ENCODE measurements at regions not wholly inside any gene's neighbourhood (a gene's known extent, or its start where the extent isn't known, plus 50 kb on each side); places are given as distances from the start of the nearest gene placed in this dataset.
"Not testable (repeated sequence)": the region's sequence is repeated elsewhere in the genome, so short reads cannot be mapped to it uniquely, and the experiment has no call there.

DNA sequence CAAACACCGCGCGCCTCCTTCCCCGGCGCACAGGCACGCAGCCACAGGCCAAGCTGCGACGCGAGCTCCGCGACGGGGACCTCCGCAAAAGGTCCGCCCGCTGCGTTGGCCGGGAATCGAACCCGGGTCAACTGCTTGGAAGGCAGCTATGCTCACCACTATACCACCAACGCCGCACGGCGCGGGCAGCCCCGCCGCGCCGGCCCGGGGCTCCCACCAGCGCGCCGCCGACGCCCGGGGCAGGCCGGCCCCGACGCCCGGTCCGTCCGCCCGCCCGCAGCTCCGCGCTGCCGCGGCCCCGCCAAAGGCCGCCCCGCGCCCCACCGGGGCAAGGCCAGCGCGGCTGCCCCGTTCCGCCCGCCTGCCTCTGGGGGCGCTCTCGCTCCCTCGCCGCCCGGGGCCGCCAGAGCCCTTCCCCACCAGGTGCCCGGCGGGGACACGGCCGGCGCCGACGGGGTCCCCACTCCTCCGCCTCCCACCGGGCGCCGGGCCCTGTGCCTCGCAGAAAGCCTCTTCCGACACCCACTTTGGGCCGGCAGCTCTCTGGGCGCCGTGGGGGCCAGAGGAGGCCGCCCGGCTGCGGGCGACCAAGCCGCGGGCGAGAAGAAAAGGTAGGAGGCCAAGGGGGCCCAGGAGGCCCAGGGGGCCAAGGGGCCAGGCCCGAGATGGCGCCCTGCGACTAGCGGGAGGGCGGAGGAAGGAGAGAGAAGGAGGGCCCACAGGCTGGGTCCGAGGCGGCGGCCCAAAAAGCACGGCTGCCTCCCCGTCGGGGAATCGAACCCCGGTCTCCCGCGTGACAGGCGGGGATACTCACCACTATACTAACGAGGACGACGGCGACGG is 50.2 kb upstream of the FCGR2A start:
- H3K4me1 Mint-ChIP-seq (ENCODE audit: low read depth); H3K4me3 Mint-ChIP-seq; H3K9me3 Mint-ChIP-seq; H3K27ac Mint-ChIP-seq; H3K27me3 Mint-ChIP-seq; H3K36me3 Mint-ChIP-seq (ENCODE audit: low read depth); DNase-seq: not testable (repeated sequence)

DNA sequence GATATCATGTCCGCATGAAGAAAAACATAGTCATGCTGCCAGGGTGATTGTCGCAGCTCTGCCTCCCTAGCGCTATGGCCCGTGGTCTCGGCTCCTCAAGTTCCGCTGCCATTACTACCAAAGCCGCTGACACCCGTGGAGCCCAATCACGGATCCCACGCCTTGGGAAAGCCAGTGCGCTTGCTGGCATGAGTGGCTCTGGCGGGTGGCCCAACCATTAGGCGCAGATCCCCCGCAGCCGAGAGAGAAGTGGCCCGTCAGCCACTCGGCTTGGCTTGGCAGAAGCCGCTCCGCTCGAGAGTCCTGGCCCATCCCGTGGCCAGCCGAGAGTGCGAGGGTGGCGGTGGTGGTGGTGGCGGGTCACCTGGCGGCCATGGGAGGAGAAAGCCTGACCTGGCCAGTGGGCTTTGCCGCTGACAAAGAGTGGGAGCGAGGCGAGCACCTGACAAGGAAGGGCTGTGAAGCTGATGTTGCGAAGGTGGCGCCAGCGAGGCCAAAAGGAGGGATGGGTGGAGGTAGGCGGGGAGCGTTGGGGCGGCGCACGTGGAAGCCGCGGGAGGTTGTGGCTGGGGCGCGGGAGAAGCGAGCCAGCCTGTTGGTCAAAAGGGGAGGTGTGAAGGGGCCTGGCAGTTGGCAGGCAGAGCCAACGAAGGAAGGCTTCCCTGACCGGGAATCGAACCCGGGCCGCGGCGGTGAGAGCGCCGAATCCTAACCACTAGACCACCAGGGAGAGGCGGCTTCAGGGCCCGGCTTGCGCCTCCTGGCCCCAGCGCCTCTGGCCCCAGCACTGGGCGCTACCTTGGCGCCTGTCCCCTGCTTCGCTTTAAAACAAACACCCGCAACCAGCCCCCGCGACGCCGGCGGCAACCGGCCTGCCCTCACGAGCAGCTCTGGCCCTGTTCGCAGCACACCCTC is 51.0 kb upstream of the FCGR2A start:
- H3K27me3 Mint-ChIP-seq; H3K36me3 Mint-ChIP-seq (ENCODE audit: low read depth); H3K4me1 Mint-ChIP-seq (ENCODE audit: low read depth); H3K9me3 Mint-ChIP-seq; H3K27ac Mint-ChIP-seq; H3K4me3 Mint-ChIP-seq: not testable (repeated sequence)
- peak; percentile 65 for DNase-seq

DNA sequence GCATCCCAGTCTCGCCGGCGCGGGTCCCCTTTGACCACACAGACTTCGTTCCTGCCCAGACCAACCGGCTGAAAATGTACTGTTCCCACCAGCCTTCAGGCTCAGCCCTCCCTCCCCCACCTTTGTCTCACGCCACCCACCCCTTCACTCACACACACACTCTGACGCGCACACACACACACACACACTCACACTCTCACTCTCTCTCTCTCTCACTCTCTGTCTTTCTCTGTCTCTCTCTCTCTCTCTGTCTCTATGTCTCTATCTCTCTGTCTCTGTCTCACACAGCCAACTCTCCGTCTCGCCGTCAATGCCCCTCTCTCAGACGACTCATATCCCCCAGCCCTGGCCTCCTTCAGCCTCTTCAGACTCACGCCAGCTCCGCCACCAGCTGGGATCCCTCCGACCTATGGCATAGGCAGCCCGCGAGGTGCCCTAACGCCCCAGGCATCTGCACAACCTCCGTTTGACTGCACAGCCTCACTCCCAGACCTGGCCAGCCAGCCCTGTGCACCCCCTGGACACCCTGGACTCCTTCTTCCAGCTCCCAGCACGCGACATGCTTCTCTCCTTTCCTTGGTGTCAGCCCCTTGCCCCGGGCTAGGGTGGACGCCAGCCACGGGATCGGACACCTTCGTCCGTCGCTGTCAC is 53.4 kb upstream of the FCGR2A start:
- H3K36me3 Mint-ChIP-seq (ENCODE audit: low read depth); H3K9me3 Mint-ChIP-seq; H3K27ac Mint-ChIP-seq; DNase-seq; H3K4me3 Mint-ChIP-seq; H3K27me3 Mint-ChIP-seq; H3K4me1 Mint-ChIP-seq (ENCODE audit: low read depth): not testable (repeated sequence)

DNA sequence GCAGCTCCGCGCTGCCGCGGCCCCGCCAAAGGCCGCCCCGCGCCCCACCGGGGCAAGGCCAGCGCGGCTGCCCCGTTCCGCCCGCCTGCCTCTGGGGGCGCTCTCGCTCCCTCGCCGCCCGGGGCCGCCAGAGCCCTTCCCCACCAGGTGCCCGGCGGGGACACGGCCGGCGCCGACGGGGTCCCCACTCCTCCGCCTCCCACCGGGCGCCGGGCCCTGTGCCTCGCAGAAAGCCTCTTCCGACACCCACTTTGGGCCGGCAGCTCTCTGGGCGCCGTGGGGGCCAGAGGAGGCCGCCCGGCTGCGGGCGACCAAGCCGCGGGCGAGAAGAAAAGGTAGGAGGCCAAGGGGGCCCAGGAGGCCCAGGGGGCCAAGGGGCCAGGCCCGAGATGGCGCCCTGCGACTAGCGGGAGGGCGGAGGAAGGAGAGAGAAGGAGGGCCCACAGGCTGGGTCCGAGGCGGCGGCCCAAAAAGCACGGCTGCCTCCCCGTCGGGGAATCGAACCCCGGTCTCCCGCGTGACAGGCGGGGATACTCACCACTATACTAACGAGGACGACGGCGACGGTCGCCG is 57.4 kb upstream of the FCGR2A start:
- not testable (repeated sequence) for H3K36me3 Mint-ChIP-seq (ENCODE audit: low read depth); H3K4me3 Mint-ChIP-seq; H3K9me3 Mint-ChIP-seq; H3K27ac Mint-ChIP-seq; DNase-seq; H3K27me3 Mint-ChIP-seq; H3K4me1 Mint-ChIP-seq (ENCODE audit: low read depth)

DNA sequence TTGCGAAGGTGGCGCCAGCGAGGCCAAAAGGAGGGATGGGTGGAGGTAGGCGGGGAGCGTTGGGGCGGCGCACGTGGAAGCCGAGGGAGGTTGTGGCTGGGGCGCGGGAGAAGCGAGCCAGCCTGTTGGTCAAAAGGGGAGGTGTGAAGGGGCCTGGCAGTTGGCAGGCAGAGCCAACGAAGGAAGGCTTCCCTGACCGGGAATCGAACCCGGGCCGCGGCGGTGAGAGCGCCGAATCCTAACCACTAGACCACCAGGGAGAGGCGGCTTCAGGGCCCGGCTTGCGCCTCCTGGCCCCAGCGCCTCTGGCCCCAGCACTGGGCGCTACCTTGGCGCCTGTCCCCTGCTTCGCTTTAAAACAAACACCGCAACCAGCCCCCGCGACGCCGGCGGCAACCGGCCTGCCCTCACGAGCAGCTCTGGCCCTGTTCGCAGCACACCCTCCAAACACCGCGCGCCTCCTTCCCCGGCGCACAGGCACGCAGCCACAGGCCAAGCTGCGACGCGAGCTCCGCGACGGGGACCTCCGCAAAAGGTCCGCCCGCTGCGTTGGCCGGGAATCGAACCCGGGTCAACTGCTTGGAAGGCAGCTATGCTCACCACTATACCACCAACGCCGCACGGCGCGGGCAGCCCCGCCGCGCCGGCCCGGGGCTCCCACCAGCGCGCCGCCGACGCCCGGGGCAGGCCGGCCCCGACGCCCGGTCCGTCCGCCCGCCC is 58.1 kb upstream of the FCGR2A start:
- not testable (repeated sequence) for H3K9me3 Mint-ChIP-seq; H3K4me1 Mint-ChIP-seq (ENCODE audit: low read depth); H3K36me3 Mint-ChIP-seq (ENCODE audit: low read depth); DNase-seq; H3K27me3 Mint-ChIP-seq; H3K4me3 Mint-ChIP-seq; H3K27ac Mint-ChIP-seq

DNA sequence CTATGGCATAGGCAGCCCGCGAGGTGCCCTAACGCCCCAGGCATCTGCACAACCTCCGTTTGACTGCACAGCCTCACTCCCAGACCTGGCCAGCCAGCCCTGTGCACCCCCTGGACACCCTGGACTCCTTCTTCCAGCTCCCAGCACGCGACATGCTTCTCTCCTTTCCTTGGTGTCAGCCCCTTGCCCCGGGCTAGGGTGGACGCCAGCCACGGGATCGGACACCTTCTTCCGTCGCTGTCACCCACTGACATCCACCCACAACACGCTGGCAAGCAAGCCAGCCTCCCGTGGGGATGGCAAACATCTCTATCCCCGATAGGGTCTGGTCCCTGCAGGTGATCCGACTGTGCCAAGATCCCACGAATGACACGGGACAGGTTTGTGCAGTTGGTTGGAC is 60.5 kb upstream of the FCGR2A start:
- H3K4me1 Mint-ChIP-seq (ENCODE audit: low read depth); H3K4me3 Mint-ChIP-seq; H3K9me3 Mint-ChIP-seq; H3K36me3 Mint-ChIP-seq (ENCODE audit: low read depth); H3K27ac Mint-ChIP-seq; H3K27me3 Mint-ChIP-seq: not testable (repeated sequence)
- peak; percentile 64 for DNase-seq

DNA sequence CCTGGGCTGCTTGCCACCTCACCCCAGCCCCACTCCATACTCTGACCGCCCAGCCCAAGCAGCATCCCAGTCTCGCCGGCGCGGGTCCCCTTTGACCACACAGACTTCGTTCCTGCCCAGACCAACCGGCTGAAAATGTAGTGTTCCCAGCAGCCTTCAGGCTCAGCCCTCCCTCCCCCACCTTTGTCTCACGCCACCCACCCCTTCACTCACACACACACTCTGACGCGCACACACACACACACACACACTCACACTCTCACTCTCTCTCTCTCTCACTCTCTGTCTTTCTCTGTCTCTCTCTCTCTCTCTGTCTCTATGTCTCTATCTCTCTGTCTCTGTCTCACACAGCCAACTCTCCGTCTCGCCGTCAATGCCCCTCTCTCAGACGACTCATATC is 61.0 kb upstream of the FCGR2A start:
- H3K27ac Mint-ChIP-seq; DNase-seq; H3K36me3 Mint-ChIP-seq (ENCODE audit: low read depth); H3K9me3 Mint-ChIP-seq; H3K4me3 Mint-ChIP-seq: not testable (repeated sequence)
- Mint-ChIP-seq H3K27me3 (peaks cover 11% of the 10 kb centered on the region), H3K4me1 (ENCODE audit: low read depth) (peaks cover 11% of the 10 kb centered on the region)

DNA sequence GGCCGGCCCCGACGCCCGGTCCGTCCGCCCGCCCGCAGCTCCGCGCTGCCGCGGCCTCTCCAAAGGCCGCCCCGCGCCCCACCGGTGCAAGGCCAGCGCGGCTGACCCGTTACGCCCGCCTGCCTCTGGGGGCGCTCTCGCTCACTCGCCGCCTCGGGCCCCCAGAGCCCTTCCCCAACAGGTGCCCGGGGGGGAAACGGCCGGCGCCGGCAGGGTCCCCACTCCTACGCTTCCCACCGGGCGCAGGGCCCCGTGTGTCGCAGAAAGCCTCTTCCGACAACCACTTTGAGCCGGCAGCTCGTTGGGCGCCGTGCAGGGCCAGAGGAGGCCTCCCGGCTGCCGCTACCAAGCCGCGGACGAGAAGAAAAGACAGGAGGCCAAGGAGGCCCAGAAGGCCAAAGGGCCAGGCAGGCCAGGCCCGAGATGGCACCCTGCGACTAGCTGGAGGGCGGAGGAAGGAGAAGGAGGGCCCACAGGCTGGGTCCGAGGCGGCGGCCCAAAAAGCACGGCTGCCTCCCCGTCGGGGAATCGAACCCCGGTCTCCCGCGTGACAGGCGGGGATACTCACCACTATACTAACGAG is 64.9 kb upstream of the FCGR2A start:
- peak overlapping the region; percentile 82 for H3K4me3 Mint-ChIP-seq
- peak overlapping the region; percentile 92 for H3K27ac Mint-ChIP-seq

DNA sequence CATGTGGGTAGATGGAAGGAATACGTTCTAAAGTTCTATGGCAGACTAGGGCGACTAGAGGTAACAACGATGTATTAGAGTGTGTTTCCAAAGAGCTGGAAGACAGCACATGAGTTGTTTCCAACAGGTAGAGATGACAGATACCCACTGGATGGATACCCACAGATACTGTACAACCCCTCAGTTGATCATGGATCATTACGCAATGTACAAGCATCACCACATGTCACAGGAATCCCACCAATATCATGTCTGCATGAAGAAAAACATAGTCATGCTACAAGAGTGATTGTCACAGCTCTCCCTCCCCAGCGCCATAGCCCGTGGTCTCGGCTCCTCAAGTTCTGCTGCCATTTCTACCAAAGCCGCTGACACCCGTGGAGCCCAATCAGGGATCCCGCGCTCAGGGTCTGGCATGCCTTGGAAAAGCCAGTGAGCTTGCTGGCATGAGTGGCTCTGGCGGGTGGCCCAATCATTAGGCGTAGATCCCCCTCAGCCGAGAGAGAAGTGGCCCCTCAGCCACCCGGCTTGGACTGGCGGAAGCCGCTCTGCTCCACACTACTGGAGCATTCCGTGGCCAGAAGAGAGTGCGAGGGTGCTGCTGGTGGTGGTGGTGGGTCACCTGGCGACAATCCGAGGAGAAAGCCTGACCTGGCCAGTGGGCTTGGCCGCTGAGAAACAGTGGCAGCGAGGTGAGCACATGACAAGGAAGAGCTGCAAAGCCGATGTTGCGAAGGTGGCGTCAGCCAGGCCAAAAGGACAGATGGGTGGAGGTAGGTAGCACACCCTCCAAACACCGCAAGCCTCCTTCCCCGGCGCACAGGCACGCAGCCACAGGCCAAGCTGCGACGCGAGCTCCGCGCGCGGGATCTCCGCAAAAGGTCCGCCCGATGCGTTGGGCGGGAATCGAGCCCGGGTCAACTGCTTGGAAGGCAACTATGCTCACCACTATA is 65.7 kb upstream of the FCGR2A start:
- Mint-ChIP-seq H3K4me1 (ENCODE audit: low read depth) (peaks cover 16% of the 10 kb centered on the region), H3K36me3 (ENCODE audit: low read depth) (peaks cover 2% of the 10 kb centered on the region), H3K27me3 (peaks cover 43% of the 10 kb centered on the region), H3K4me3 (peak overlapping the region; percentile 76), H3K9me3 (peaks cover 3% of the 10 kb centered on the region), H3K27ac (peak overlapping the region; percentile 59)
- DNase-seq = peak; percentile 69

More for the DNA sequence above, 64.9 kb upstream of the FCGR2A start:
- Mint-ChIP-seq H3K36me3 (ENCODE audit: low read depth) (peaks cover 2% of the 10 kb centered on the region), H3K9me3 (peaks cover 3% of the 10 kb centered on the region), H3K27me3 (peaks cover 43% of the 10 kb centered on the region), H3K4me1 (ENCODE audit: low read depth) (peaks cover 16% of the 10 kb centered on the region)
- peak; percentile 86 for DNase-seq

DNA sequence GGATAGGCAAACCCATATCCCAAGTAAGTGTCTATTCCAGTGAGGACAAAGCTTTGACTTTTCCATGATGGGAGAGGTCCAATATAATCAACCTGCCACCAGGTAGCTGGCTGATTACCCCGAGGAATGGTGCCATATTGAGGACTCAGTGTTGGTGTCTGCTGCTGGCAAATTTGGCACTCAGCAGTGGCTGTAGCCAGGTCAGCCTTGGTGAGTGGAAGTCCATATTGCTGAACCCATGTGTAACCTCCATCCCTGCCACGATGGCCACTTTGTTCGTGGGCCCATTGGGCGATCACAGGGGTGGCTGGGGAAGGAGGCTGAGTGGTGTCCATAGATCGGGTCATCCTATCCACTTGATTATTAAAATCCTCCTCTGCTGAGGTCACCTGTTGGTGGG is 65.5 kb upstream of the CFAP126 start:
- H3K9me3 Mint-ChIP-seq; H3K36me3 Mint-ChIP-seq (ENCODE audit: low read depth); H3K4me3 Mint-ChIP-seq; H3K4me1 Mint-ChIP-seq (ENCODE audit: low read depth); H3K27ac Mint-ChIP-seq; DNase-seq: not testable (repeated sequence)
- H3K27me3 Mint-ChIP-seq = peaks cover 60% of the 10 kb centered on the region

DNA sequence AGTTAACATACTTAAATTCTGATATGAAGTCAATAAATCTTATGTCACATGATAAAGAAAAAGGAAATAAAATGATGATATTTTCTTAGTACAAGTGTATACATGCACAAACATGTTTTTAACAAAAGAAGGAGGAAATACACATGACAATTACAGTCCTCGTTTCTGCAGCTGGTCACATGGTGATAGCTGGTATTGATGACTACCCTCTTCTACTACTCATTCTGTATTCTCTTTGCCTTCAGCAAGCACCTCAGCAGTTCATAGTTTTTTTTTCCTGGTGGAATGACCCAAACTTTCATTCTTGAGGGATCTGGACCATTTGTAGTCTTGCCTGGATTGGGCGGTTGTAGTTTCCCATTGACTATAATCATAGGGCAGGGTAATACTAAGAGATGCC is 64.4 kb upstream of the CFAP126 start:
- H3K9me3 Mint-ChIP-seq = no peaks in the 10 kb centered on the region
- no peak overlapping the region for H3K27ac Mint-ChIP-seq
- DNase-seq = no peak
- H3K27me3 Mint-ChIP-seq = peaks cover 57% of the 10 kb centered on the region
- peaks cover 9% of the 10 kb centered on the region for H3K4me1 Mint-ChIP-seq (ENCODE audit: low read depth)
- no peaks in the 10 kb centered on the region for H3K36me3 Mint-ChIP-seq (ENCODE audit: low read depth)
- H3K4me3 Mint-ChIP-seq = no peak overlapping the region

DNA sequence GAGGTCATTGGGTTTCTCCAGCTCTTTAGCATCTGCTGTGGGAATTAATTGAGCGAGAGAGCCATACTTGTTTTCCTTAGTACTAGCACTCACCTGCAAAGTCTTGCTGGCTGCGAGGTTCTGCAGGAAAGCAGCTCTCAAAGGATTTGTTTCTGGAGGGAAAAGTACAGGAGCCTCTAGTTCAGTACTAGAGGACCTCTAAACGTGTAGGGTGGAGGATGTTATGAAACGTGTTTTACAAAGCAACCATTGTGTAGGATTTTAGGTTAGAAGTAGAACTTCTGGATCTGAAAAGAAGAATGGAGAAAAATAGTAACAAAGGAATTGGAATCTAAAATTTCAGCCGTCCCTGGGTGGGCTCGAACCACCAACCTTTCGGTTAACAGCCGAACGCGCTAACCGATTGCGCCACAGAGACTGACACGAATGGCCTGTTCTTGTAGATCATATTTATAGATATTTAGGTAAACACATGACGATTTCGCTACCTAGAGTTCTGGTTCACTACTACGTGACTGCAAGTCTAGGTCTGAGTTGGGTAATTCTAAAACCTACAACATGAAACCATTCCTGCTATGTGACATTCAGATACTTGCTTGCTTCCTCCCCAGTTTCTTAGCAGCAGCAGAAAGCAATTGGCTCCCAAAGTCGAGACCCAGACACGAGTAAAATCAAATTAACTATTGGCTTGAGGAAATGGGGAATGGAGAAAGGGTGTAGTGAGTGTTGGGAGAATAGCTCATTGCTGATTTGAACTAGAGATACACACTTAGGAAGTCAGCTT is 60.2 kb upstream of the CFAP126 start:
- peak overlapping the region; percentile 56 for H3K4me3 Mint-ChIP-seq
- H3K27me3 Mint-ChIP-seq = peaks cover 49% of the 10 kb centered on the region
- H3K27ac Mint-ChIP-seq = peak overlapping the region; percentile 80
- H3K36me3 Mint-ChIP-seq (ENCODE audit: low read depth) = no peaks in the 10 kb centered on the region
- H3K4me1 Mint-ChIP-seq (ENCODE audit: low read depth) = peaks cover 18% of the 10 kb centered on the region
- no peaks in the 10 kb centered on the region for H3K9me3 Mint-ChIP-seq
- peak; percentile 73 for DNase-seq

Measured in activated T-cell treated with anti-CD3 and anti-CD28 coated beads, Interleukin-2, amount 50 U/mL, for 24 hours (primary cell).